ENCODE measurements at regions not wholly inside any gene's neighbourhood (a gene's known extent, or its start where the extent isn't known, plus 50 kb on each side); places are given as distances from the start of the nearest gene placed in this dataset.
"Not testable (repeated sequence)": the region's sequence is repeated elsewhere in the genome, so short reads cannot be mapped to it uniquely, and the experiment has no call there.

- Mint-ChIP-seq H3K27ac (no peak overlapping the region), H3K9me3 (no peaks in the 10 kb centered on the region), H3K36me3 (no peaks in the 10 kb centered on the region)
- ATAC-seq (no peak), DNase-seq (ENCODE audit: low spot score in 2 of 2) (no peak)
These were observed 77.0 kb upstream of the ESRRB start for GRCh38 chr14:76298896-76299295.

GRCh38 chr14:76303188-76303587 lies 72.7 kb upstream of the ESRRB start:
- H3K36me3 Mint-ChIP-seq; H3K27ac Mint-ChIP-seq; H3K9me3 Mint-ChIP-seq; ATAC-seq; DNase-seq (ENCODE audit: low spot score in 2 of 2): not testable (repeated sequence)

DNA sequence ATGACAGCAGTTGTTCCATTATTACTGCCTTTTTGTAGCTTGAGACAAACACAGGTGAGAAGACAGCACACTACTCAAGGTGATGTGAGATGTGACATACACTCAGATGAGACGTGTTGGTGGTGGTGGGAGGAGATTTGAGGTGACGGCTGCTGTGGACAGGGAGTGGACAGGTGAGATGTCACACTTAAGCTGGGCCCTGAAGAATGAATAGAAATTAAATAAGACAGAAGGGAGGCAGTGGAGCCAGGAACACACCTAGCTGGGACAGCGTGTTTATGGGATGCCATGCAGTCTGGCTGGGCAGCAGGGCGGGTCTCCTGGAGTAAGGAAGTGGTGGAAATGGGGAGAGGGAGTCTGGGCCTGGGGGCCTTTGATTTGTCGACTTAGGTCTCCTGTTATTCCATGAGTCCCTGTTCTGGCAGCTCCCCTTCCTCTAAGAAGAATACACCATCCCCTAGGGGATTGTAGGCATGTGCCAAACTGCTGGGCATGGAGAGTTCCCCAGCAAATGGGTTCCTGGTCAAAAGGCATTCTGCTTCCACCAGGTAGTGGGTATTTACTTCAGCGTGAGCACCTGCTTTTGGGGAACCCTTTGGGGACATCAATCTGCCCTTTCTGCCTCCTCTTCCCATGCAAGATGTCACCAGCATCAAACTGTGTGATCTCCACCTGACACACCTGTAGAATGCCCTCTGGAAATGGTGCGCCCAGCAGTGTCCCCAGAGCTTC lies 71.2 kb upstream of the ESRRB start:
- no peak for ATAC-seq
- Mint-ChIP-seq H3K9me3 (no peaks in the 10 kb centered on the region), H3K36me3 (no peaks in the 10 kb centered on the region), H3K27ac (no peak overlapping the region)
- DNase-seq (ENCODE audit: low spot score in 2 of 2) = no peak

- no peaks in the 10 kb centered on the region for H3K36me3 Mint-ChIP-seq
- H3K9me3 Mint-ChIP-seq = no peaks in the 10 kb centered on the region
- ATAC-seq (no peak), DNase-seq (ENCODE audit: low spot score in 2 of 2) (no peak)
- no peak overlapping the region for H3K27ac Mint-ChIP-seq
These were observed 70.6 kb upstream of the ESRRB start for GRCh38 chr14:76305268-76305826.

DNA sequence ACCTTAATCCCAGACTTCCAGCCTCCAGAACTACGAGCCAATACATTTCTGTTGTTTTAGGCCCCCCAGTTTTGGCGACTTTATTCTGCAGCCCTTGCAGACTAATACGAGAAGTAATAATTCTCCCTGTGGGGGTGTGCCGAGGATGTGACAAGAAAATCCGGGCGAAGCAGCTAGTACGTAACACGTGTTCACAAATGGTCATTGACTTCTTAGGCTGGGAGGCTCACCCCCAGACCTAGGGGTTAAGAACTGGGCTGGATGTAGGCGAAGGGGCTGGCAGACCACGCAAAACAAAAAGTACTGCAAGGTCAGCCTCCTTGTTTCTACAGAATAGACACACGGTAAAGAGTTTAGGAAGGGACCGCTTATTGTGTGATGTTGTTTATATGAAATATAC lies 69.8 kb upstream of the ESRRB start:
- H3K27ac Mint-ChIP-seq = no peak overlapping the region
- no peak for DNase-seq (ENCODE audit: low spot score in 2 of 2)
- H3K9me3 Mint-ChIP-seq = no peaks in the 10 kb centered on the region
- H3K36me3 Mint-ChIP-seq = no peaks in the 10 kb centered on the region
- no peak for ATAC-seq

GRCh38 chr14:76307786-76308780 lies 67.9 kb upstream of the ESRRB start:
- ATAC-seq (no peak), DNase-seq (ENCODE audit: low spot score in 2 of 2) (no peak)
- Mint-ChIP-seq H3K27ac (peak overlapping the region in 1 of 2 donors; percentile 24), H3K36me3 (no peaks in the 10 kb centered on the region), H3K9me3 (no peaks in the 10 kb centered on the region)

- Mint-ChIP-seq H3K9me3 (no peaks in the 10 kb centered on the region), H3K27ac (no peak overlapping the region), H3K36me3 (no peaks in the 10 kb centered on the region)
- ATAC-seq (no peak), DNase-seq (ENCODE audit: low spot score in 2 of 2) (no peak)
These were observed 66.3 kb upstream of the ESRRB start for GRCh38 chr14:76309572-76310162.

DNA sequence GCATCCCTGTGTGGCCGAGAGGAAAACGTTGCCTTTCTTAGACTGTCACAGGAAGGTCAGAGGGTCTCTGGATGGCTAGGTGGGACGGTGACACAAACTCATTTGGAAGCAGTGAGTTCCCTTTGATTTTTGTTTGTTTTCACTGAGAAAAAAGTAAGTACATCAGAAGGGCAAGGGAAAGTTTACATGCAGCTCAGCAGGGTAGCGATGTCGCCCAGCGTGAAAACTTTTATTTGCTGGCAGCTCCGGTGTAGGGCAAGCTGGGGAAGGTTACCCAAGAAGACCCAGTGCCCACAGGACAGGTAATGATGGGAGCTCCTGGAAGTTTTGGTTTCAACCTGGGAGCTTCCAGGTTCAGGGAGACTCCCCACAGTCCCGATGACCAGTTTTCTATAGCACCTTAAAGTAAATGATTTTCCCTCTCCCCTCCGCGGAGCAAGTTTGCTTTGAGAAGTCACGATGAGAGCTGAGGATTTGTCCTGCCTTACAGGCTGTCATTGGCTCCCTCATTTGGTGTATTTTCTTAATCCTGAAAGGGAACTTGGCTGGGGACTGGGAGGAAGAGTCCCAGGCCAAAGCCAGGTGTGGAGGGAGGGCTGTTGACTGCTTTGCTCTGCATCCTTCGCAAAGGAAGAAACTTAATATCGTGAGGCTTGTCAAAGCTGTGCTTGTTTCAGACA lies 64.7 kb upstream of the ESRRB start:
- ATAC-seq (no peak), DNase-seq (ENCODE audit: low spot score in 2 of 2) (no peak)
- no peaks in the 10 kb centered on the region for H3K36me3 Mint-ChIP-seq
- no peak overlapping the region for H3K27ac Mint-ChIP-seq
- no peaks in the 10 kb centered on the region for H3K9me3 Mint-ChIP-seq

DNA sequence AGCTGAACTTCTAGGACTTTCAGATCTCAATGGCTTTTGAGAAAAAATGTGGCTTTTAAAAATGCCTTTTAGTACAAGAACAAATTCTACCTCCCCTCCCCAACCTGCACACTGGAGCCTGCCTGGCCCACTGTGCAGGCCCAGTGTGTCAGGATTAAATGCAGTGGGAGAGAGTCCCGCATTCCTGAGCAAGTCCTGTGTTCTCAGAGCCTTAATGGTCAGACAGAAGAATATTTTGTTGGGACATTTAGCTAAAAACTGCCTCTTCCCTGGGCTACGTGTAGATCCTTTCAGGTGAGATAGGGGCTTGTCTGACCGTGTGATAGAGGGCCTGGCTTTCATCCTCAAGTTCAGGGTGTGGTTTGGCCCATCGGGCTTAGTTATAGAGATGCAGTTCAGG lies 63.1 kb upstream of the ESRRB start:
- DNase-seq (ENCODE audit: low spot score in 2 of 2) = no peak
- Mint-ChIP-seq H3K27ac (no peak overlapping the region), H3K36me3 (no peaks in the 10 kb centered on the region), H3K9me3 (no peaks in the 10 kb centered on the region)
- ATAC-seq = no peak

DNA sequence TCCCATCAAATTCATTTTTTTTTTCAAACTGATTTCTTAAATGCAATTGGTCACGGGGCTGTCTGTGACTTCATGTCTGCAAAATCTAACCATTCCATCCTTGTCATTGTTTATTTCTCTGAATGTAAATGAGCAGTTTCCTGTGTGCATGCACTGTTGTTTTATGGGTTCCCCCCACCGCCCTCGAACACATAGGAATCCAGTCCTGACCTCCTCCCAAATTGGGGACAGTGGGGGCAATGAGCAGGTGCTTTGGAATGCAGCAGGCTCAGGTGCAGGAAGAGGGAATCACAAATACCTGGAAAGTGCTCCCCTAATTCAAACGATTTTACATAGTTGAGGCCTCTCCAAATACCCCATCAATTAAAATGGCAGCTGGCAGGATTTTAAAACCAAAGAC lies 62.6 kb upstream of the ESRRB start:
- Mint-ChIP-seq H3K9me3 (no peaks in the 10 kb centered on the region), H3K27ac (no peak overlapping the region), H3K36me3 (no peaks in the 10 kb centered on the region)
- DNase-seq (ENCODE audit: low spot score in 2 of 2) = no peak
- ATAC-seq = no peak

DNA sequence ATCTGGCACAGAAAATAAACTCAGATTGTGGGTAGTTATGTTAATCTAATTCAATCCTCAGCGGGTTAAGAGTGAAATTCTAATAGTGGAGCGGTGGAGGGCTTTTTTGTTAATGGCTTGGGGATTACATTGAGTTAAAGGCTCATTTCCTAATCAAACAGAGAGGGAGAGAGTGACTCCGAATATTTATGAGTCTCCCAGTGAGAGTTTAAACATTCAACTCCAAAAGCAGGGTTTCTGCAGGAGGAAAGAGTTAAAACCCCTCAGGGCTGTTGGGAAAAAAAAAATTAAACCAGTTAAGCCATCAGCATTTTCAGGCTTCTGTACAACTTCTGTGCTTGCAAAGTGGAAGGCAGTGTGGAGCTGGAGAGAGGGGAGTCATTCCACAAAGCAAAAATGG lies 62.1 kb upstream of the ESRRB start:
- ATAC-seq (no peak), DNase-seq (ENCODE audit: low spot score in 2 of 2) (no peak)
- H3K9me3 Mint-ChIP-seq = no peaks in the 10 kb centered on the region
- no peak overlapping the region for H3K27ac Mint-ChIP-seq
- no peaks in the 10 kb centered on the region for H3K36me3 Mint-ChIP-seq

GRCh38 chr14:76314521-76315034 lies 61.4 kb upstream of the ESRRB start:
- Mint-ChIP-seq H3K36me3 (no peaks in the 10 kb centered on the region), H3K27ac (no peak overlapping the region), H3K9me3 (no peaks in the 10 kb centered on the region)
- DNase-seq (ENCODE audit: low spot score in 2 of 2) (no peak), ATAC-seq (no peak)

- H3K9me3 Mint-ChIP-seq = no peaks in the 10 kb centered on the region
- H3K36me3 Mint-ChIP-seq = no peaks in the 10 kb centered on the region
- no peak overlapping the region for H3K27ac Mint-ChIP-seq
- ATAC-seq = no peak
- DNase-seq (ENCODE audit: low spot score in 2 of 2) = no peak
These were observed 55.5 kb upstream of the ESRRB start for GRCh38 chr14:76320486-76320885.

DNA sequence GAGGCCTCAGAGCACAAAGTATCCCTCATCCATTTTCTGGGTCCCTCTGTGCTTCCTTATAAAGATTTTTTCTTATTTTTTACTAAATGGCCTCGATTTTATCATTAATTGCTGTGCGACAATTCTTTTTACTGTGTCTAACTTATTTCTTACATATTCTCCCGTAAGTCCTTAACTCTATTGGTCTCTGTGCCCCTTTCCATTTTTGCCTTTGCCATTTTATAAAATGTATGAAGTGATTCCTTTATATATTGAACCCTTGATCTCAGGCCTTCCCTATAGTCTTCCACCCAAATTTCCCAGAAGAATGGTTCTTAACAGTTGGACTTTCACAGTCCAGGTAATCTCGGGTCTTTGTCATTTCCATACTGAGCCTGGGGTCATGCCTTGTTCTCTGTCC lies 55.0 kb upstream of the ESRRB start:
- Mint-ChIP-seq H3K27ac (no peak overlapping the region), H3K9me3 (no peaks in the 10 kb centered on the region), H3K36me3 (no peaks in the 10 kb centered on the region)
- no peak for ATAC-seq
- no peak for DNase-seq (ENCODE audit: low spot score in 2 of 2)

DNA sequence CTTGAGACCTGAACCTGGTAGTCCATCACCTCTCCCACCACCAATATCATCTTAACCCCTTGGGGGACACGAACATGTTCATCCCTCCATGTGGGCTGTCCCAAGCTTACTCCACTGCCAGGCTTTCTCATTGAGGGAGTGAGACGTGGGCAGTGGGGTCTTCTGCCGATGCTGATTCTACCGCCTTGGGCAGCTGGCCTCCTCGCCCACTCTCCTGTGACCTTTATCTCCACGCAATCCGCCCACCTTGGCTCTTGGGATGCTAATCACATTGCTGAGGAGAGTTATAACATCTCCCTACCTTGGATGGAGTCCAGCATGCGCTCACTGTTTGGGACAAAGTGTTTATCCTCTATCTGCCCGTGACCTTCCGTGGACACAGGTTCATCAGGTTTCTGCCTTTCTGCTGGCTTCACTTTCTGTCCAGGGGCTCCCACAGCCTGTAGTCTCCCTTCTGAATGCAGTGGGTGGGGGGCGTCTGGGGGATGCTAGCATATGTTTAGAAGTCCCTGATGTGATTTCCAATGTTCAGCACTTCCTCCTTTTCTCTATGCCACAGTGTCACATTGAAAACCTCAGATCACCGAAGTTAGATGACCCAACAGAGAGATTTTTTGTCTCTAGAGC lies 53.2 kb upstream of the ESRRB start:
- Mint-ChIP-seq H3K36me3 (no peaks in the 10 kb centered on the region), H3K27ac (no peak overlapping the region), H3K9me3 (no peaks in the 10 kb centered on the region)
- DNase-seq (ENCODE audit: low spot score in 2 of 2) (no peak), ATAC-seq (no peak)

All from activated naive CD4-positive, alpha-beta T cell treated with anti-CD3 and anti-CD28 coated beads, Interleukin-2, amount 50 U/mL, for 72 hours (primary cell).